NOMO-1 (cell line): ENCODE measurements at regions not wholly inside any gene's neighbourhood (a gene's known extent, or its start where the extent isn't known, plus 50 kb on each side); places are given as distances from the start of the nearest gene placed in this dataset.
"Not testable (repeated sequence)": the region's sequence is repeated elsewhere in the genome, so short reads cannot be mapped to it uniquely, and the experiment has no call there.

ENCODE experiments used
- DNase-seq, 2 experiments: peaks; one replicate each; lab custom pipeline; 2025; ENCODE audit not compliant: unreplicated experiment in 2 of 2; lab: John Stamatoyannopoulos, UW

- no peak for DNase-seq
Observed at GRCh38 chr5:130963798-130964197, 201.3 kb downstream of the HINT1 start.

DNA sequence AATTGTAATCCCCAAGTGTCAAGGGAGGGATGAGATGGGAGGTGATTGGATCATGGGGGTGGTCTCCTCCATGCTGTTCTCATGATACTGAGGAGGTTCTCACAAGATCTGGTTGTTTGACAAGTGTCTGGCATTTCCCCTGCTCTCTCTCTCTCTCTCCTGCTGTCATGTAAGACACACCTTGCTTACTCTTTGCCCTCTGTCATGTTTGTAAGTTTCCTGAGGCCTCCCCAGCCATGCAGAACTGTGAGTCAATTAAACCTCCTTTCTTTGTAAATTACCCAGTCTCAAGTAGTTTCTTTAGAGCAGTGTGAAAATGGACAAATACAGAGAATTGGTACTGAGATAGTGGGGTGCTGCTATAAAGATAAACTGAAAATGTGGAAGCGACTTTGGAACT, 207.9 kb downstream of the HINT1 start:
- no peak for DNase-seq

- DNase-seq: no peak
Observed at GRCh38 chr5:130955041-130955440, 210.0 kb downstream of the HINT1 start.

- no peak for DNase-seq
Observed at GRCh38 chr5:130954336-130954735, 210.7 kb downstream of the HINT1 start.

- DNase-seq: no peak
Observed at GRCh38 chr5:130939059-130939458, 226.0 kb downstream of the HINT1 start.

GRCh38 chr5:130937046-130937445, 228.0 kb downstream of the HINT1 start:
- DNase-seq: no peak

DNA sequence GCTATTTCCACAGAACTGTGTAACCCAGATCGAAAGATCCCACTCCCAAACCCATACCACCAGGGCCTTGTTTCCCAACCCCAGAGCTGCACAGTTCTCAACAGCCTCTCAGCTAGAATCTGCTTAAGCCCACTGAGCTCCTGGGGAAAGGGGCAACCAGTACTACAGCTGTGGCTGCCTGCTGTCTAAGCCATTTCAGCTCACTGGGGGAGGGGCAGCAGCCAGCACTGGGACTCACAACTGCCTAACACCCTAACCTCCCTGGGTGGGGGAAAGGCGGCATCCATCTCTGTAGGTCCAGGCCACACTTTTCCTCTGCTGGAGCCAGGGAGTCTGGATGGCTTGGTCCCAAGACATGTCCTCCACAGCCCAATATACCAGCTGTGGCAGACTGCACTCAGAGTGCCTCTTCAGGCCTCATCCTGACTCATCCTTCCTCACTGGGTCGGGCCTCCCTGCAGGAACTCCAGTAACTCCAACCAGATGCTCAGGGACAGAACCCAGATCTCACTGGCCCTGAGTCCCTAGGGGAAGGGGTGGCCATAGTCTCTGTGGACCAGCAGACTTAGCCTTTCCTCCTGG, 241.4 kb downstream of the HINT1 start:
- DNase-seq: no peak

- no peak for DNase-seq
Observed at GRCh38 chr5:130912088-130912487, 253.0 kb downstream of the HINT1 start.

DNA sequence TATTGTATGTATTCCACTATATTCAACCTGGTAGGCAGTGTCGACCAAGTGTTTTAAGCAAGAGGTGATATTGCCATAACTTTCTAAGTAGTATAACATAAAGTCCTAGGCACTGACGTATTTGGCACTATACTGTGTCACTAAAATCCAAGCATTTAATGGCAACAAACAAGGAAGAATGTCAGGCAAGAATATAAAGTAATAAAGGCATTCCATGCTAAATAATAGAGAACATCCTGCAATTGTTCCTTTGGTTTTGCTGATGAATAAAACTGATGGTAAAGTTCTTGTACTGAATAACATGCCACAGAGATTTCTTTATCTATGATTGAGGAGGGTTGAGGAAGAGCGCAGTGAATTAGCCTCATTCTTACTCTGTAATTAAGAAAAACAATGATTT, 256.9 kb downstream of the HINT1 start:
- no peak for DNase-seq

DNA sequence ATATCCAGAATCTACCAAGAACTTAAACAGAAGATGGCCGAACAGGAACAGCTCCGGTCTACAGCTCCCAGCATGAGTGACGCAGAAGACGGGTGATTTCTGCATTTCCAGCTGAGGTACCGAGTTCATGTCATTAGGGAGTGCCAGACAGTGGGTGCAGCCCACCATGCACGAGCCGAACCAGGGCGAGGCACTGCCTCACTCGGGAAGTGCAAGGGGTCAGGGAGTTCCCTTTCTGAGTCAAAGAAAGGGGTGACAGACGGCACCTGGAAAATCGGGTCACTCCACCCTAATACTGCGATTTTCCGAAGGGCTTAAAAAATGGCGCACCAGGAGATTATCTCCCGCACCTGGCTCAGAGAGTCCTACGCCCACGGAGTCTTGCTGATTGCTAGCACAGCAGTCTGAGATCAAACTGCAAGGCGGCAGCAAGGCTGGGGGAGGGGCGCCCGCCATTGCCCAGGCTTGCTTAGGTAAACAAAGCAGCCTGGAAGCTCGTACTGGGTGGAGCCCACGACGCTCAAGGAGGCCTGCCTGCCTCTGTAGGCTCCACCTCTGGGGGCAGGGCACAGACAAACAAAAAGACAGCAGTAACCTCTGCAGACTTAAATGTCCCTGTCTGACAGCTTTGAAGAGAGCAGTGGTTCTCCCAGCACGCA, 267.4 kb downstream of the HINT1 start:
- not testable (repeated sequence) for DNase-seq

GRCh38 chr5:130897181-130897536, 267.9 kb downstream of the HINT1 start:
- not testable (repeated sequence) for DNase-seq

DNA sequence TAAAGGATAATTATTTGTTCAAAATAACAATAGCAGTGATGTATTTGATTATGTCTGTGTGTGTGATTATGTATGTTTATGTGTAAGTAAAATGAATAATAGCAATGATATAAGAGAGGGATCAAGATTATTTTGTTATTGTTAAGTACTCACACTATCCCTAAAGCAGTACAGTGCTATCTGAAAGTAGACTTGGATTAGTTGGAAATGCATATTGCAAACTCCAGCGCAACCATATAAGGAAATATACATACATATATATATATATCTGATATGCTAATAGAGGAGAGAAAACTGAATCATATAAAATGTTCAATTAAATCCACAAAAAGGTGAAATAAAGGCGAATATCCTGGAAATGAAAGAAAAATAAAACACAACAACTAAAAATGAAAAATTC, 268.4 kb downstream of the HINT1 start:
- DNase-seq: no peak

DNA sequence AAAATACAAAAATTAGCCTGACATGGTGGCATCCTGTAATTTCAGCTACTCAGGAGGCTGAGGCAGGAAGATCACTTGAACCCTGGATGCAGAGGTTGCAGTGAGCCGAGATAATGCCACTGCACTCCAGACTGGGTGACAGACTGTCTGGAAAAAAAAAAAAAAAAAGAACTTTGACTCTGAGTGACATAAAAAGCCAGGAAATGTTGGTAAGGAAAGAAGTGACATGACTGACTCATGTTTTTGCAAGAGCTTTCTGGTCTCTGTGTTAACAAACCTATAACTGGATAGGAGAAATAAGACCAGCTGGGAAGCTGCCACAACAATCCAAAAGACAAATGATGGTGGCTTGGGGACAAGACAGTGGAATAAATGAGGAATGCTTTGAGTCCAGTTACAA, 272.1 kb downstream of the HINT1 start:
- DNase-seq: no peak

DNA sequence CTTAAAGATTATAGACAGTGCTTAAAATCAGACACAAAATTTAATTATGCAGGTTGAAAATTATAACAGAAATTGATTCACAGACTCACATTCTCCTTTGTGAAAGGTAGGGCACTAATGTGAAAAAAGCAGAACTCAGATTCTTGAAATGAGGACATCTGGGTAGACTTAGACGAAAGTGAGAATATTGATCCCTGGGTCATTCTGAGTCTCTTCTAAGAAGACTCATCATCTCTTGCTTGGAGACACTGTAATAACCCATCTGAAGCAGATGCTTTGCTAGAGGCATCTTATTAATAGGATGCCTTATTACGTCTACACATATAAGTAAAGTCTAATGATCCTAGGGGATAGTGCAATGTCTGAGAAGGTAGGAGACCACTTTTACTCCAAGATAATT, 274.4 kb downstream of the HINT1 start:
- DNase-seq: no peak

GRCh38 chr5:130885691-130886090, 279.4 kb downstream of the HINT1 start:
- DNase-seq: no peak

DNA sequence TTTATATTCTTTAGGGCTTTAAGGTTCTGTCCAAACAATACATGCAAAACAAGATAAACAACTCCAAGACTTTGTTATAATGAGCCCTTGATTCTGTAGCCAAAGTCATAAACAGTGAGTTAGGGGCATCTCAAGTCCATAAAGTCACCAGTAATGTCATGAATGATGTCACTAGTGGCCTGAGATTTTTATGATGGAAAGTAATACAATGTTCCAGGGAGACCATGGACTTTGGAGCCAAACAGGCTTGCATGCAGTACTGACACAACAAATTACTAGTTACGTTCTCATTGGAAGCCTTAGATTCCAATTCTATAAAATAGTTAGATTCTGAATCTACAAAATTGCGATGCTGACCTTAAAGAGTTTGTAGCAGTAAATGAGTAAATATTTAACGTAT, 280.0 kb downstream of the HINT1 start:
- DNase-seq: no peak

DNA sequence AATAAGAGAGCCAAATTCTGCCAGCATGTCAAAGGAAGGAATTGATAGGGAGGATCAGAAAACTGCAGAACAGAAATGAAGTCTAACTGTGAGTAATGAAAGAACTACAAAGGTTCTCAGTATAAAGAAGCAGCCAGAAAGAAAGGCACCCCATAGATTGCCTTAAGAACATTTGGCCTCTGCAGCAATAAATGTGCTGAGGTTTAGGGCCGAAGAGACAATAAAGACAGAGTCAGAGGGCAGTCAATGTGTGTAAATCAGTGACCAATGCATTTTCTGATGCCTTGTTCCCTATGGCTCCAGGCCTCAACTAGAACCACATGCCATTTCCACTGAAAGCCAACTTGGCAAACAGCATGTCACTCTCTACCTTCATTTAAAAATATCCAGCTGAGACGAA, 281.0 kb downstream of the HINT1 start:
- no peak for DNase-seq

- DNase-seq: no peak
Observed at GRCh38 chr5:130875656-130876055, 289.4 kb downstream of the HINT1 start.

GRCh38 chr5:130874861-130875417, 290.1 kb downstream of the HINT1 start:
- DNase-seq: no peak

DNA sequence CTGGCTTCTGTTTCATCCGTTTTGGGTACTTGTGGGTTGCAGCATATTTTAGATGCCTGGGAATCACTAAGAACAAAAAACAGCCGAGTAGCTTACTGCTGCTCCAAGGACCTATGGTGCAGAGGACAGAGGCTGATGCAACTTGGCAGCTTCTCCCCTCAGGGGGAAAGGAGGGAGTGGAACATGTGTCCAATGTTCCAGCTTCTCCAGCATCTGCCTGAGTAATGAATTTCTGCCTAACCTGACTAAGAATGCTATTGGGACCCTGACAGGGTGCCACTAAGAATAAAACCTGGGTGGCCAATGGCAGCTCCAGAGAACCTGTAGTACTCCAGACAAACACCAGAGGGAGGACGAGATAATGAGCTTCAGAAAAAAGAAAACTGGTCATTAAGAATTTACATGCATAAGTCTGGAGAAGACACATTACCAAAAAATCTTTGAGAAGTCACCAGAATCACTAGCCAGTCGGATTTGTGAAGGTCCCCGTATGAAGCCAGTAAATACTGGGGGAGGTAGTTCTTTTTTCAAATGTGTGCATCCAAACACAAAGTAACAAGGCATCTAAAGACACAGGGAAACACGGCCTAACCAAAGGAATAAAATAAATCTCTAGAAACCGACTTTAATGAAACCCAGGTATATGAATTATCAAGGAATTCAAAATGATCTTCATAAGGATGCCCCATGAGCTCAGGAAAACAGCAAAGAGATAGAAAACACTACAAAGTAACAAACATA, 293.5 kb downstream of the HINT1 start:
- no peak for DNase-seq

GRCh38 chr5:130870691-130871090, 294.4 kb downstream of the HINT1 start:
- no peak for DNase-seq
